GM19395 (cell line): ENCODE measurements at regions not wholly inside any gene's neighbourhood (a gene's known extent, or its start where the extent isn't known, plus 50 kb on each side); places are given as distances from the start of the nearest gene placed in this dataset.
"Not testable (repeated sequence)": the region's sequence is repeated elsewhere in the genome, so short reads cannot be mapped to it uniquely, and the experiment has no call there.

ENCODE experiments used
- ATAC-seq: cut with Tn5 transposase; IDR thresholded peaks from one replicate; pipeline ENCODE4 v1.9.1; 2021; ENCODE audit warnings: mild to moderate bottlenecking, moderate library complexity; ENCODE audit not compliant: unreplicated experiment

DNA sequence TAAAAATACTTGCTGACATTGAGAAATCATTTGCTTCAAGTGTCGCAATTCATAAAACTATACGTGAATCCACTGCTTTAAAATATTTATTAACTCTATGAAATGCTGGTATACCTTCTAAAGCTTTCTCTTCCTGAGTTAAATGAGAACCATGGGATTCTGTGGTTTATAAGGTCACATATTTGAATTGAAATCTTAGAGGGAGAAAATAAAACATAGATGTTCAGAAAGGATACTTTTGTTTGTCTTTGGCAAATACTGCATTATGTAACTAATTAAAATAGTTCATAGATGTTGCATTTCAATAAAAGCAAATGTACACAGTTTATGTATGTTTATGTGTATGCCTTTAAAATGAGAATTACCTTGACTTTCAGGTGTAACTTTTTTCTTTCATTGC lies 250.1 kb downstream of the FAM170A start:
- ATAC-seq = no peak

DNA sequence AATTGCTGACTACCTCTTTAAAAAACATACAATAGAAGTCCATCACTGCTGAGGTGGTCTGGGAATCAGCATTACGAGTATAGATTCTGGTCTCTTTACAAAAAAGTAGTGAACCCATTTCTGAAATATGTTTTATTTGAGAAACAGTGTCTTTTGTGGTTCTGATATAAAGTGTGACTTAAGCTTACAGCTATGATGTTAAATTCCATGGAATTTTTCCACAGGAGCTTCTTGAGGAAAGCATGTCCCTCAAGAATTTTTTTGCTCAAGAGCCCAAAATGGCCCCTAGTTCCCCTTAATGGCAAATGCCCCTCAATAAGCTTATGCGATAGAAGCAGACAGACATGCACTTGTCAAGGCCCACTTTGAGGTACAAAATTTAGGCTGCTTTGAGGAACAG lies 265.7 kb downstream of the FAM170A start:
- ATAC-seq = no peak

DNA sequence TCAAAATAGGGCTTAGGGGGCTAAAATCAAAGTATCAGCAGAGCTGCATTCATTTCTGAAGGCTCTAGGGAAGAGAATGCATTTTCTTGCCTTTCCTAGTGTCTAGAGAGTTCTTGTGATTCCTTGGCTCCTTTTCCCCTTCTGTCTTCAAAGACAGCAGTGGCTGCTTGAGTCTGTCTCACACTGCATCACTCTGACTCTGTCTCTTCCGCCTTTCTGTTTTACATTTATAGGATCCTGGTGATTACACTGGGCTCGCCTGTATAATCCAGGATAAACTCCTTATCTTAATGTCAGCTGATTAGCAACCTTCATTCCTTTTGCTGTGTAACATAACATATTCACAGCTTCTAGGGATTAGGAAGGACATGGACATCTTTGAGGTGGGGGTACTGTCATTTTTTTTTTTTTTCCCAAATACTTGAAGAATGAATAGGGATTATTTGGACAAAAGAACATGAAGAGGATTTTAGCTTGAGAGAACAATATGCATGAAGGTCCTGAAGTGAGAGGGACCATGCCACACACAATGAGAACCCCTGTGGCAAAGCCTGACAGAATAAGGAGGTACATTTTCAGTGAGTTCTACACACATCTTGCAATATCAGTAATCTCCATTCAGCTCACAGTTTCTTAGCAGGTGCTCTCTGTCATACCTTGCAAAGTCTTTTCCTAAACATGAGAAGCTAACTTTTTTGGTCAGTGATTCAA lies 267.6 kb downstream of the FAM170A start:
- no peak for ATAC-seq

DNA sequence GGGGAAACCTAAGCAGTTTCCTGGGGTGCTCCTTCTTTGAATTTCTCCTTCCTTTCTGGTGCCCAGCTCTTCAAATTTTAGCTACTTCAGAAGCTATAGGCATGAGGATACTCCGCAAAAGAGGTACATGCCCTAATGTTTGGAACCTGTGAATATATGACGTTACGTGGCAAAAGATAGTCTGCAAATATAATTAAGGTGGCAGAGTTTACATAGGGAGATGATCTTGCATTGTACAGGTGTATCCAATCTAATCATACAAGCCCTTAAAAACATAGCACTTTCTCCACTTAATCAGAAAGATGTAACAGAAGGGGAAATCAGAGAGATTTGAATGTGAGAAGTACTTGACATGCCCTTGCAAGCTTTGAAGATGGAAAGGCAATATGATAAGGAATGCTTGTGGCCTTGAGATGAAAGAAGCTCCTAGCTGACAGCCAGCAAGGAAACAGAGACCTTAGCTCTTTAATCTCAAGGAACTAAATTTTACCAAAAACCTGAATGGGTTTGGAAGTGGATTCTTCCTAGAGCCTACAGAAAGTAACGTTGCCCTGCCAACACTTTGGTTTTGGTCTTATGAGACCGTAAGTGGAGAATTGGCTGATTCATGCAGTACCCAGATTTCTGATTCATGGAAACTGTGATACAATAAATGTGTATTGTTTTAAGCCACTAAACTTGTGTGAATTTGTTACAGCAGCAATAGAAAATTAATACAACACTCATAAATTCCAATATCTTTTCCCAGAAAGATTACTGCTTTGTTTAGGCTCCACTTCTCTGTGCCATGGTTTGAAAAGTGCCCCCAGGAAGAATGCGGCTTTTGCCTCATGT lies 268.4 kb downstream of the FAM170A start:
- no peak for ATAC-seq

DNA sequence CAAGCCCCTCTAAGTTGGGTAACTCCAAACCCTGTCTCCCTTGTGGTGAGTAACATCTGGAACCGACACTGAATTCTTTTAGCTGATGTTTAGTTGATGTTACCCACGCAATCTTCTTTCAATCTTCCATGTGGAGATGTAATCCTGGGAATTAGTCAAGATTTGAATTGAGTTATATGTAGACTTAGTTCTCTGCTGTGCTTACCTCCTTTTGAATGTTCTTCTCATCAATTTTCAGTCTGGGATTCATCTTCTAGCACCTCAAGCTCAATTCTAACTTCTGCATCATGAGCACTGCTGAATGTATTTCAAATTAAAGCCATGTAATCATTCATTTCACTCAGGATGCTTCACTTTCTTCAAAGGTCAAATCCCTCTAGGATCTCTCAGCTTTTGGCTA lies 270.6 kb downstream of the FAM170A start:
- ATAC-seq = no peak

DNA sequence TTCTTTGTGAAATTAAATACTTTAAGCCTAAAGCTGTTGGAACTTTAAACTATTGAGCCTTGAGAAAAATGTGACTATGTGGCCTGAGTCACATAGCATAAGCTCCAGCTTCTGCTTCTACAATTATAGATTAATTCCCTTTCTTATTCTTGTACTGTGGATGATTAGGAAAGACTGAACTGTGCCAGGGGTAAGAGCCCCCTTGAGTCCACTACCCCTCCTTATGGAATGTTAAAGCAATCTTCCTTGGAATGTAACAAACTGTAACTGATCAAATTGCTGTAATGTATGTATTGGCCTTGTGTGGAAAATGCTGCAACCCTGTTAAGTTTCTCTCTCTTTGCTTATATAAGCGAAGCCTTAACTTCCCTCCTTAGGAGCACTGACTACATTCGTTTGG lies 273.2 kb downstream of the FAM170A start:
- no peak for ATAC-seq

DNA sequence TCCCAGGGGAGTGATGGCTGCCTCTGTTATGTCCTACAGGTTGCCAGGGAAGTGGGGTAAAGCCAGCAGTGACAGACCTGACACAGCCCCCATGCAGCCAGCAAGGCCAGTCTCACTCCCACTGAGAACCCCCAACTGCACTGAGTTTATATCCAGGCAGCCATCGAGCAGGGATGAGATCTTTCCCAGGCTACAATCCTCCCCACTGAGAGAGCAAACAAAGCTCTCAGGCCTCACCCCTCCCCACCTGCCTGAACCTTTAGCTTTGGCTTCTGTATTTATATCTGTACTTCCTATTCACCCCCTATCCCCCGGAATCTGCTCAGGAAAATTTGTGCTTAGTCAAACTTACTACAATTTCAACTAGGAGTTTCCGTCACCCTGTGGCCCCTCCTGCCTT lies 284.1 kb downstream of the FAM170A start:
- no peak for ATAC-seq

DNA sequence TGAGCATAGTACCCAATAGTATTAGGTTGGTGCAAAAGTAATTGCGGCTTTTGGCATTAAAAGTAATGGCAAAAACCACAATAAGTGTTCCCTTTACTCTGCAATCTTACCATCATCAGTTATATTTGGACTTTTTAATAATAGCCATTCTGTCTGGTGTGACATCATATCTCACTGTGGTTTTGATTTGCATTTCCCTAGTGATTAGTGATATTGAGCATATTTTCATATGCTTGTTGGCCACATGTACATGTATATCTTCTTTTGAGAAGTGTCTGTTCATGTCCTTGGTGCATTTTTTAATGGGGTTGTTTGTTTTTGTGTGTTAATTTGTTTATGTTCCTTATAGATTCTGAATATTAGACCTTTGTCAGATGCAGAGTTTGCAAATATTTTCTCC lies 289.9 kb downstream of the FAM170A start:
- ATAC-seq = no peak

DNA sequence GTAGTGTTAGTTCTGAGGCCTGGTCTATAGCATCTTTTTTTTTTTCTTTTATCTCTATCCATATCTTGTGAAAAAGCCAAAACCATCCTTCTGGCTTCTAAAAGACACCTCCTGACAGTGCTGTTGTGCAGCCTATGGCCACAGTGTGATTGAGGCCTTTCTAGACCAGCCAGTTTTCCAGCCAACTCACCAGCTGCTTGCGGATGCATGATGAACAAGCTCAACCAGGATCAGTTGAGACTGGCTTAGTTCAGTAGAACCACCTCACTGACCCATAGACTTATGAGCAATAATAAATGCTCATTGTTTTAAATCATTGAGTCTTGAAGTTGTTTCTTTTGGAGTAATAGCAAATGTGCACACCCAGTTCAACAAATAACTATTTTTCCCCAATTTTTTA lies 296.9 kb downstream of the FAM170A start:
- no peak for ATAC-seq

DNA sequence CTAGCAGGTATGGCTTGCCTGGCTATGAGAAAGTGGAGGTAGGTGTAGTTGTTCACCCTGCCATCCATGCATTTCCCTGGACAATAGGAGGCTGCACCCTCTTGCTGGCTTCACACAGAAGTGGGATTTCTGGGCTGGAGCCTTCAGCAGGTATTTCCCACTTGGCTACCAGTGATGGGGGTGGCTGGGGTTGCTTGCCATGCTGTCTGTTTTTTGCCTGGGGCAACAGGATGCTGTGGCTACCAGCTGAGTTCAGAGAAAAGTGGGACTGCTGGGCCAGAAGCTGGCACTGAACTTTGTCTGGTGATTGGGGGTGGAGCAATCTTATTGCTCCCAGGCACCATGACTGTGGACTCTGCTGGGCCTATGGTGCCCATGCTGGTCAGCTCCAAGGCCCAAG lies 299.6 kb downstream of the FAM170A start:
- no peak for ATAC-seq

DNA sequence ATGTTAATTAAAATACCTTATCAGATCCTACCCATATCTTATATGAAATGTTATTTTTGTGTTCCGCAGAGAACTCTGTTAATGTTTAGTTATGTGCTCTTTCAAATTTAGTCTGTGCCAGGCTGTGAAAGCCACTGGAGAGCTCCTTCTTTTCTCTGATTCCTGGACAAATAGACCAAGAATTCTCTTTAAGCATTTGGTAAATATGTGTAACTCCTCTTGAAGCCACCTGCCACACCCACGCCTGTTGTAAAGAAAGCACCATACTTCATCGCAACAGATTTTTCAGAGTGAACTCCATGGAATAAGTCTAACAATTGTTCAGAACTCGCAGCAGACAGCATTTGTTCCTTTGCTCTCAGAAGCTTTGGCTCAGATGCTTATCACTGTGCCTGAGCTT lies 301.1 kb downstream of the FAM170A start:
- ATAC-seq = no peak

DNA sequence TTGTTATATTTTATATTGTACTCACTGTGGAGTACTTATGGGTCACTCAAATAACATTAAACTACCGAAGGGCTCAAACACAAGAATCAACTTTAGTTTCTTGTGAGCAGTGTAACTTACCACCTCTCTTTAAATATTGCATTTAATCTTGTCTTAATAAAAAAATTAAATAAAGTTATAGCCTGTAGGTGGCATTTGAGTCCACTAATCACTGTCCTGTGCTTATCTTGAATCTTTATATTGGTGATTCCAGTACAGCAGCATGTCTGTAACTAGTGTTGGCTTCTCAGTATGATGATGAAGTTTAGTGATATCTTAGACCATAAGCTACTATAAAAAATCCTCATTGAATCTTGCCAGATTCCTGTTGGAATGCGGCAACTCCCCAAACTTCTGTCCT lies 313.8 kb downstream of the FAM170A start:
- ATAC-seq = no peak

DNA sequence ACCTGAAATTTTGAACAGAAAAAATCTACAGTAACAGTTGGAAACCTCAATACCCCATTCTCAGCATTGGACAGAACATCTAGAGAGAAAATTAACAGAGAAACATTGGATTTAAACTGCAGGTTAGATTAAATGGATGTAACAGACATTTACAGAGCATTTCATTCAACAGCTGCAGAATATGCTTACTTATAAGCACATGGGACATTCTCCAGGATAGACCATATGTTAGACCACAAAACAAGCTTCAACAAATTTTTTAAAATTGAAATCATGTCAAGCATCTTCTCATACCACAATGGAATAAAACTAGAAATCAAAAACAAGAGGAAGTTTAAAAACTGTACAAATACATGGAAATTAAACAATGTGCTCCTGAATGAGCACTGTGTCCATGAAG lies 316.3 kb downstream of the FAM170A start:
- no peak for ATAC-seq

DNA sequence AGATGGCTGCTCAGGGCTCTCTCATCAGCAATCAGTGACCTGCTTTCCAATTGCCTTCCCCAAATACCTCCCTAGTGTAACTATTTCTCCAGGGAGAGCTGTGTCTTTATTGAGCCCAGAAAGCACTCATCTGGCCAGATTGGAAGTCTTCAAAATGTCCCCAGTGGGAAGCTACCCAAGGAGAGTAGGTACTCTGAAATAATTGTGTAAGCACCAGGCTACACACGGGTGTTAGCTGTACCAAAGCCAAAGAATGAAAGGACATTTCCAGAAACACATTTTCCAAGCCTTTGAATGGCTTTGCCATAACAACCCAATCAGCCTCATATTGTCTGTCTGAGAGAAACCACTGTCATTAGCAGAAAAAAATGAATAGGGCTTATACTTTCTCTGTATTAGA lies 318.8 kb downstream of the FAM170A start:
- no peak for ATAC-seq

DNA sequence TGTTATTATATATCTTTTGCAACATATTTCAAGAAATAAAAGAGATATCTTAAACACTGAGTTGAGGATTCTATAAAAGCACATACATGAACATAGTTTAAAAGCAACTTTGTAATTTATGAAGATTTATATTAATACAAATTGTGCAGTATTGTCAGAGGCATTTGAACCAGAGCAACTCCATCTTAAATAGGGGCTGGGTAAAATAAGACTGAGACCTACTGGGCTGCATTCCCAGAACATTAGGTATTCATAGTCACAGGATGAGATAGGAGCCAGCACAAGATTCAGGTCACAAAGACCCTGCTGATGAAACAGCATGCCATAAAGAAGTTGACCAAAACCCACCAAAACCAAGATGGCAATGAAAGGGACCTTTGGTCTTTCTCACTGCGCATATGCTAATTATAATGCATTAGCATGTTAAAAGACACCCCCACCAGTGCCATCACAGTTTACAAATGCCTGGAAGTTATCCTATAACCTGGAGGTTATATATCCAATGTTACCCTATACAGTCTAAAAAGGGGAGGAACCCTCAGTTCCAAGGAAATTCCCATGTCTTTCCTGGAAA lies 320.2 kb downstream of the FAM170A start:
- ATAC-seq = no peak

DNA sequence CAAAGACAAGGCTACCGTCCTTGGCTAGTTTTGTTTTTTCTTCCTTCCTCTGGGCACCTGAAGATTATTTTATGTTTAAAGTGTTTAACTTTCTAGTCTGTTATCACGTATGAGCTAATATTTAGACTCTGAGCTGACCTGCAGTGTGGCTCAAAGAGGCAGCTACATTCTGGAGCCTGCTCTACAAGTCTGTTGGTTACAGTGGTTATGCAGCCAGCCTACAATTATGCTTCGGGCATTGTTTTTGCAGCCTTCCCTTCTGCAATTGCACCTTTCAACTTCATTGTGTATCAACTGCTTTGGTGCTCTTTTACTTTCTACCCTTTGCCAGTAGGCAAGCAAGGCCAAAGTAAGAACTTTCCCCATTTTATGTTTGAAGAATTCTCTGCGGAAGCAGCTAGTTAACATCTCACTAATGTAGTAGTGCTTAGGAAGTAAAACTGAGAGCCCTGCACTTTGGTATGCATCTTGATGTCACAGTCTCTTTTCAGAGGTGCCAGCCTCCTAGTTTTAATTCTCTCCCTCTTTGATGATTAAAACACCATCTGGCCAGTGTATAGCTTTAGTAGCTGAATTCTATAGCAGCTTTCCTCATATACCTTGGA lies 322.1 kb downstream of the FAM170A start:
- no peak for ATAC-seq

DNA sequence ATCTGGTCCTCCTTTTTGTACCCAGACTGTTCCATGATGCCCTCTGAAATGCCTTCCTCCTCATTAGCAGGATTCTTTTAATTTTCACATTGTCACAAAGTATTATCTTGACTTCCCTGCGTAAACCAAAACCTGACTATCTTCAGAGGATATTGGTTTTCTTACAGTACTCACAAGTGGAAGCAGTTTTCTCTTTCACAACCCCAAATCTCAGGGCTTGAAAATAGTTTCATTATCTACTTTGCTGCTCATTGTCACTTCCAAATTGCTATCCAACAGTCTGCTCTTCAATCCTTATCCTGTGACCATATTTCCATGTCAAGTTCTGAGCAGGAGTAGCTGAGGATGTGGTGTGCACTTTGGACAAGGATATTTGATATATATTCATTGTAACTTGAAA lies 324.1 kb downstream of the FAM170A start:
- ATAC-seq = no peak

DNA sequence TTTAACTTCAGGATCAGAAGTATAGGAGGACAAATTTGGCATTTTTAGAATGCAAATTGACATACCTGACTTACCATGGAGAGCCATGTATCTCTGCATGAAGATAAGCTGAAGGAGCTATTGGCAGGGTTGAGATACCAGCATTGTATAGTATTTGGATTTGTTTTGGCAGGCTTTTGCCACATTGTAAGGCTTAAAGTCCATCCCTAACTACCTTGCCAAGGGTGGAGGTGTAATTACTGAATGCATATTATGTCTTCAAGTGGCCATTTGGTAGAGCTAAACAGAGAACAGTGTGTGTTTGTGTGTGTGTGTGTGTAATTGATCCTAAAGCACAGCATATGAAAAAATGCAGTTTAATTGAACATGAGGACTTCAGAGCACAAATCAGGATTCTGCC lies 324.7 kb downstream of the FAM170A start:
- ATAC-seq = no peak

DNA sequence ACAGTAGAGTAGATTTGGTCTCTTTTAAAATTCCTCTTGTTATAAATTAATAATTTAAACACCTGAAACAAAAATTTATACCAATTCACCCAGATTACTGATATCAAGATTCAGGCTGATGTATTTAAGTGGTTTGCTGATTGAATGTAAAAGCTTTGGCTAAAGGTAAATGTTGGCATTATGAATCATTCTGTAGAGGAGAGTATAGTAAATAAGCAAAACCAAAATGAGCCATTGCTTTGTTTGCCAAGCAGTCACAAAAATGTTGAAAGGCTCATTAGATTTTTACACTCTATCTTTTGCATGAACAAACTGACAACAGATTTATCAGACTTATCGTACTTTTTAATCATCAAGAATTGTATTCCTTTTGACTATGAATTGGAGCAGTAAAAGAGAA lies 332.6 kb downstream of the FAM170A start:
- no peak for ATAC-seq

DNA sequence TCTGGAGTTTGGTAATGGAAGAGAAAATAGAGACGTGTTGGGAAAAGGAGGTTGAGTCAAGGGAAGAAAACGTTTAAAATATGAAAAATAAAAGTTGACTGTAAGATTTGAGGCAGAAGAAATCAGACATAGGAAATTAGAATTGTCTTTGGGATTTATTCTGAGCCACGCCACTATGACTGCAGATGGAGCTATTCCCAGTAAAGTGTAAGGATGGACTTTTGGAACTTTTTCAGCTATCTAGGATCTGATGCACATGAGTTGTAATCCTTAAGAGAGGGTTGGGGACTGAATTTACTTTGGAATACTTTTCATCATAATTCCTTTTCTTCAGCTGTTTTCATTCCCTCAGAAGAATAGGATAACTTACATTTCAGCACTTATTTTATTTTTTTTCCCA lies 336.7 kb downstream of the FAM170A start:
- ATAC-seq = no peak

DNA sequence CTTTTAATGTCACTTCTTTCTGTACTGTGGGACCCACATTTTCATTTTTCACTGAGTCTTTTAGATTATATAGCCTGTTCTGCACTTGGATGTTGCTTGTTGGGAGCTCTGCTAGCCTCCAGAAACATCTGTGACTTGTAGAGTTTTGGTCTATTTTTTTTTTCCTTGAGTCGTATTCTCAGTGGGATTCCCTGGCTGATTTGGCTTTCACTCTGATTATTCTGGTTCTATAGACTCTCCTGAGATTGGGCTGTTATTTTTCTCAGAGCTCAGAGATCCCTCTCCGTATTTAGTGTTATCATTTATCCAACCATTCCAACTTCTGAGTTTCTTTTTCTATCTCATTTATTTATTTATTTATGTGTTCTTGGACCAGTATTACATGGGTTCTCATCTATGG lies 339.3 kb downstream of the FAM170A start:
- ATAC-seq = no peak

DNA sequence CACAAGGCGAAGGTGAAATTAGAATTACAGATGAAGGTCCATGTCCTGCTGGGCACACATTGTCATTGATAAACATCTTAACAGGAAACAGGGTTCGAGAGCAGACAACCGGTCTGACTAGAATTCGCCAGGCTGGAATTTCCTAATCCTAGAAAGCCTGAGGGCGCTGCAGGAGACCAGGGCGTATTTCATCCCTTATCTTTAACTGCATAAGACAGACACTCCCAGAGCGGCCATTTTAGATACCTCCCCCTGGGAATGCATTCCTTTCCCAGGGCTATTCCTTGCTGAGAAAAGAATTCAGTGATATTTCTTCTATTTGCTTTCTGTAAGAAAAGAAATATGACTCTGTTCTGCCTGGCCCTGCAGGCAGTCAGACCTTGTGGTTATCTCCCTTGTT lies 357.7 kb downstream of the FAM170A start:
- not testable (repeated sequence) for ATAC-seq
